ENCODE measurements at regions not wholly inside any gene's neighbourhood (a gene's known extent, or its start where the extent isn't known, plus 50 kb on each side); places are given as distances from the start of the nearest gene placed in this dataset.

DNA sequence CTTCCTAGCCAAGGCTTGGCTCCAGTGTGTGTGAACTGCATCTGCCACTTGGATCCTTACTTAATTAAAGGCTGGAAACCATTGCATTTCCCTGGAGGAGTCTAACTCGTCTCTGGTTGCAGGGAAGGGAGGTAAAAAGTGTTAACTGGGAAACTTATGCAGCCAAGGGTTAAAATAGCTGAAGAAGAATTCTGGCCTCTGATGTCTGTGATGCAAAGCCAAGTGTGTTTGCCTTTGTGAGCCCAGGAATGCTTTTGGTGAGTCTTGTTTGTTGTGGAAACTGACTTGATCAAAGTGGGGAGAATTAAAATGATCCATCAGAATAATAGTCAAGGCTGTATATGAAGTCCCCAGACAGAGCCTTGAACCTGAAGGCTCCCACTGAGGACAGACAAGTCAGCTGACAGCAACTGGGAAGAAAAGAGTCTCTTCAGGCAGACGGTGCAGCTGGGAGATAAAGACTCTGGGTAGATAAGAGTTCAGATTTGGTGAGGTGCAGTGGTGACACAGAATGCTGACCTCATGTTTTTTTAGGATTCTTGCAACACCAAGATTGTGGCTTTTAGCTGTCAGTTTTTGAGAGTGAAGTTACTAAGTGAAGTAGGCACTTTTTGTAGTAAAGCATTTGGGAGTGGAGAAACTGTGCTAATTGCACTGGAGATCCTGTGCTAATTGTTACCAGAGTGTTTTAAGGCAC, 59.5 kb upstream of the WLS start:
- DNase-seq = no peak

DNA sequence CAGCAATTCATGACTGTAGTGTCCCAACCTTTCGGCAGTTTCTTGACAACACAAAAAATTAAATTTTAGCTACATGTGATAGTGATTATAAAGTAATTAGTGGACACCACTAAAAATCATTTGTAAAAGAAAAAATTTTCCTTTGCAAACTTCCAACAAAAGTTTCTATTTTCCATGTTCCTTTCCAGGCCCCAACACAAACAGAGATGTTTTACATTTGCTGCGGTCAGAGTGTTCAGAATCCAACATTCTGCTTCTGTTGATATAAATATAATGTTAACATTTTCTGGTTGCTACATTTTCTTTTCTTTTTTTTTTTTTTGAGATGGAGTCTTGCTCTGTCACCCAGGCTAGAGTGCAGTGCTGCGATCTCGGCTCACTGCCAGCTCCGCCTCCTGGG, 54.9 kb upstream of the WLS start:
- no peak for DNase-seq

DNA sequence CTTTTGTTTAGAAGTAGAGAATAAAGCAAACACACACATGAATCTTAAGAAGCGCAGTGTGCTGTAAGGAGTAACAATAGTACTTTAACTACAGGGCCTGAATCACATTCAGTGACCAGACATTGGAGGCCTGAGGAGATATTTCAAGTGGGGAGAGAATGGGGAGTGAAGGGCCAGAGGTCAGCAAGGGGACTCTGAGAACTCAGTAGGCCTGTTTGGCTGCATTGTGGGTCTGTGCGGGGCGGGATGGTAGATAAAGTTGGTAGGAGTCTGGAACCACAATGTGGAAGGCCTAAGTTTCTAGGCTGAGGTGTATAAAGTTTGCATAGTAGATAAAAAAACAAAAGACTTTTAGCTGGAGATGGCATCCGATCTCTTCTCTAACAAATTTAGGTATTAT, 52.7 kb upstream of the WLS start:
- DNase-seq = no peak

DNA sequence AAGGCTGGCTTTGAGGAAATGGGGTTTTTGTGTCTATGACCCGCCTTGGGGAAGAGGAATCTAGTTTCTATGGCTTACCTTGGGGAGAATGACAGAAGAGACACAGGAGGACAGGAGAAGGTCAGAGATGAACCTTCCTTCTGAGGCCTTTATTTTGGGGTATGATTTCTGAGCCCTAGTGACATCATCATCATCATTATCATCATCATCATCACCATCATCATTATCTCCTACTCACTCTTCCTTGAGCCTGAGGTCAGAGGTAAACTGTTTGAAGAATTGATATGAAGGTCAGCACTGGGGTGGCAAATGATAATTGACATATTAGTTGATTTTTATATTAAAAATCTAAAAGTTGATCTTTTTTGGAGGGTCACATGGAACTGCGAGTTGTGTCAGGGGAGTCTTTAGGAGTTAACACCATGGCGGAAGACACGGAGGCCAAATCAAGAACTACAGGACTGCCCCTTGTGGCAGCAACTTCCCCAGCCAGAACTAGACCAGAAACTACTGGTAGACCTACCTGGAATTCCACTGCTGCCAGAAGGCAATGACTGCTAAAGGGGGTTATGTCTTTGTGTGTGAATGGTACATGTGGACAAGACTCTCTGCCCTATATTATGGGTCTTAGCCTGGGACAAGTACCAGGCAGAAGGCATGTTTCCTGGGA, 49.8 kb upstream of the WLS start:
- no peak for DNase-seq
